A549 (cell line): ENCODE measurements at regions not wholly inside any gene's neighbourhood (a gene's known extent, or its start where the extent isn't known, plus 50 kb on each side); places are given as distances from the start of the nearest gene placed in this dataset.

Source experiments
- CHD2 ChIP-seq: fragments of 150-350 bp; IDR thresholded peaks from 2 replicates; pipeline ENCODE4 v1.6.1; 2014; ENCODE audit warnings: low read length; ENCODE audit not compliant: partially characterized antibody
- CHD4 ChIP-seq: fragments of 200-600 bp; sonication (generic); IDR thresholded peaks from 2 replicates; pipeline ENCODE4 v1.6.1; 2016; ENCODE audit warnings: antibody characterized with exemption, mild to moderate bottlenecking, borderline replicate concordance
- CTCF ChIP-seq: fragments of >200 bp; sonication (Bioruptor Twin); formaldehyde crosslinking; IDR thresholded peaks from 3 replicates; pipeline ENCODE4 v1.5.1; 2016
- FOSL2 ChIP-seq, 2 experiments: fragments of 450-650 bp in 1 of 2; fragments of >200 bp in 1 of 2; sonication (Bioruptor Twin) in 1 of 2; formaldehyde crosslinking; IDR thresholded peaks; 2 replicates each; pipeline versions ENCODE4 v1.5.0 to v1.6.1; 2016 to 2020; ENCODE audit warnings: mild to moderate bottlenecking in 1 of 2, moderate library complexity in 1 of 2
- FOXS1 ChIP-seq: fragments of 250-450 bp; sonication (Bioruptor Pico); IDR thresholded peaks from 2 replicates; pipeline ENCODE4 v1.5.0; 2020; ENCODE audit warnings: mild to moderate bottlenecking, moderate library complexity
- JUNB ChIP-seq: fragments of >200 bp; sonication (Bioruptor Twin); formaldehyde crosslinking; IDR thresholded peaks from 2 replicates; pipeline ENCODE4 v1.6.1; 2016
- NR3C1 ChIP-seq: fragments of >200 bp; sonication (Bioruptor Twin); formaldehyde crosslinking; IDR thresholded peaks from 3 replicates; pipeline ENCODE4 v1.6.1; 2017
- POLR2AphosphoS2 ChIP-seq: conservative IDR thresholded peaks from 2 replicates; pipeline ENCODE4 v1.6.1; 2012; ENCODE audit warnings: low read length, improper control_type of control experiment, inconsistent platforms
- REST ChIP-seq: fragments of 200-600 bp; sonication (generic); IDR thresholded peaks from 2 replicates; pipeline ENCODE4 v1.6.1; 2016; ENCODE audit warnings: antibody characterized with exemption, mild to moderate bottlenecking, moderate library complexity
- SREBF2 ChIP-seq: fragments of 450-650 bp; IDR thresholded peaks from 2 replicates; pipeline ENCODE4 v1.6.1; 2014; ENCODE audit warnings: mild to moderate bottlenecking, moderate library complexity
- TP53 ChIP-seq: fragments of 250-450 bp; sonication (Bioruptor Pico); IDR thresholded peaks from 2 replicates; pipeline ENCODE4 v1.5.0; 2021; ENCODE audit warnings: mild to moderate bottlenecking, moderate library complexity
- TF ChIP-seq, protein P1 (sequence below): fragments of 450-650 bp; IDR thresholded peaks from 2 replicates; pipeline ENCODE4 v1.6.1; 2014; ENCODE audit warnings: antibody characterized with exemption
- TF ChIP-seq, protein P2 (sequence below): fragments of >200 bp; sonication (Bioruptor Twin); formaldehyde crosslinking; IDR thresholded peaks from 3 replicates; pipeline ENCODE4 v1.6.1; 2016

DNA sequence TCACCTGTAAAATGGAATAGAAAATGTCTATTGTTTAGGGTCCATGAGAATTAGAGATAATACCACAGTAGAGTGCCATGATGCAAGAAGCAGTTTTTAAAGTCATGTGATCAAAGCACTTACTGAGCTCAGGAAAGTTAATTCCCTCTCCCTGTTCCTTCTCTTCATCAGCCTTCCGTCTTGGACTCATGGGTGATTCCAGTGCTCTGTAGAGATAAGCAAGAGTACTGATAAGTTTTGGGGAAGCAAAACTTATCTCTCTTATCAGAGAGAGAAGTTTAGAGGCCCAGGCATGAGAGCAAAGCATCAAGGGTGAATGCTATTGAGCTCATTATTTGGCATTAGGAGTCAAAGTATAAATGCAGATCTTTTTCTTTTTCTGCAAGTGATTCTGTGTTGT lies 410.1 kb downstream of the AGTPBP1 start:
- no peak for TF ChIP-seq JUNB
- TF ChIP-seq, protein P1, sequence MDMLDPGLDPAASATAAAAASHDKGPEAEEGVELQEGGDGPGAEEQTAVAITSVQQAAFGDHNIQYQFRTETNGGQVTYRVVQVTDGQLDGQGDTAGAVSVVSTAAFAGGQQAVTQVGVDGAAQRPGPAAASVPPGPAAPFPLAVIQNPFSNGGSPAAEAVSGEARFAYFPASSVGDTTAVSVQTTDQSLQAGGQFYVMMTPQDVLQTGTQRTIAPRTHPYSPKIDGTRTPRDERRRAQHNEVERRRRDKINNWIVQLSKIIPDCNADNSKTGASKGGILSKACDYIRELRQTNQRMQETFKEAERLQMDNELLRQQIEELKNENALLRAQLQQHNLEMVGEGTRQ: no peak
- no peak for TF ChIP-seq CTCF
- no peak for TF ChIP-seq FOSL2 (IDR thresholded peaks at IDR 0.05)
- TF ChIP-seq FOSL2 (CRISPR knock-in tag; IDR thresholded peaks at IDR 0.05): no peak
- TF ChIP-seq REST: no peak
- no peak for TF ChIP-seq CHD2
- no peak for TF ChIP-seq SREBF2
- TF ChIP-seq FOXS1 (CRISPR knock-in tag): no peak
- no peak for TF ChIP-seq TP53
- TF ChIP-seq NR3C1: no peak
- no peak for TF ChIP-seq POLR2AphosphoS2
- TF ChIP-seq, protein P2, sequence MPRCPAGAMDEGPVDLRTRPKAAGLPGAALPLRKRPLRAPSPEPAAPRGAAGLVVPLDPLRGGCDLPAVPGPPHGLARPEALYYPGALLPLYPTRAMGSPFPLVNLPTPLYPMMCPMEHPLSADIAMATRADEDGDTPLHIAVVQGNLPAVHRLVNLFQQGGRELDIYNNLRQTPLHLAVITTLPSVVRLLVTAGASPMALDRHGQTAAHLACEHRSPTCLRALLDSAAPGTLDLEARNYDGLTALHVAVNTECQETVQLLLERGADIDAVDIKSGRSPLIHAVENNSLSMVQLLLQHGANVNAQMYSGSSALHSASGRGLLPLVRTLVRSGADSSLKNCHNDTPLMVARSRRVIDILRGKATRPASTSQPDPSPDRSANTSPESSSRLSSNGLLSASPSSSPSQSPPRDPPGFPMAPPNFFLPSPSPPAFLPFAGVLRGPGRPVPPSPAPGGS: no peak
- TF ChIP-seq CHD4: no peak
